HepG2 (cell line): ENCODE measurements at regions not wholly inside any gene's neighbourhood (a gene's known extent, or its start where the extent isn't known, plus 50 kb on each side); places are given as distances from the start of the nearest gene placed in this dataset.
A peak's percentile ranks its signal among the peaks of the same experiment; 100 is the strongest.

ENCODE experiments used
- ADNP ChIP-seq: sonication (generic); formaldehyde crosslinking; IDR thresholded peaks from 2 replicates; pipeline ENCODE4 v1.4.0; 2020; ENCODE audit warnings: missing genetic modification reagents
- CEBPB ChIP-seq: IDR thresholded peaks from 2 replicates; pipeline ENCODE4 v1.6.1; 2011; ENCODE audit warnings: low read depth, low read length, improper control_type of control experiment, borderline replicate concordance
- CEBPG ChIP-seq: IDR thresholded peaks from 2 replicates; pipeline ENCODE4 v1.6.1; 2016
- EHMT2 ChIP-seq: fragments of 200-600 bp; sonication (generic); IDR thresholded peaks from 2 replicates; pipeline ENCODE4 v1.7.0; 2017; ENCODE audit warnings: antibody characterized with exemption, low read depth, low read length, borderline replicate concordance
- HDAC6 ChIP-seq: fragments of 200-600 bp; sonication (generic); IDR thresholded peaks from 2 replicates; pipeline ENCODE4 v1.7.0; 2017; ENCODE audit warnings: mild to moderate bottlenecking, antibody characterized with exemption, low read length, low read depth
- HHEX ChIP-seq: IDR thresholded peaks from 2 replicates; pipeline ENCODE4 v1.6.1; 2016; ENCODE audit warnings: control low read depth
- HNF4A ChIP-seq: sonication (generic); formaldehyde crosslinking; IDR thresholded peaks from 2 replicates; pipeline ENCODE4 v1.4.0; 2020; ENCODE audit warnings: missing genetic modification reagents
- HNF4G ChIP-seq, 2 experiments: sonication (generic) in 1 of 2; formaldehyde crosslinking in 1 of 2; IDR thresholded peaks; 2 replicates each; pipeline versions ENCODE4 v1.4.0 to v1.6.1; 2011 to 2020; ENCODE audit warnings: borderline replicate concordance in 2 of 2, low read depth in 2 of 2, mild to moderate bottlenecking in 2 of 2, low read length in 1 of 2, missing genetic modification reagents in 1 of 2, moderate library complexity in 1 of 2
- MAFK ChIP-seq, 2 experiments: IDR thresholded peaks in 1 of 2; conservative IDR thresholded peaks in 1 of 2; 2 replicates each; pipeline ENCODE4 v1.6.1; 2011; ENCODE audit warnings: improper control_type of control experiment in 2 of 2, low read length in 2 of 2
- SOX13 ChIP-seq, 3 experiments: fragments of 450-650 bp in 1 of 3; sonication (generic) in 1 of 3; formaldehyde crosslinking in 1 of 3; IDR thresholded peaks in 2 of 3; conservative IDR thresholded peaks in 1 of 3; 2 replicates each; pipeline versions ENCODE4 v1.5.0 to v1.6.1; 2016 to 2020; ENCODE audit warnings: antibody characterized with exemption in 1 of 3, mild to moderate bottlenecking in 1 of 3, missing compliant biosample characterization in 1 of 3, missing genetic modification reagents in 1 of 3, moderate library complexity in 1 of 3
- U2AF2 ChIP-seq: fragments of 200-400 bp; formaldehyde crosslinking; IDR thresholded peaks from 2 replicates; pipeline ENCODE4 v1.6.1; 2017; ENCODE audit warnings: low read depth, mild to moderate bottlenecking, low read length
- ZFP36 ChIP-seq: fragments of 150-350 bp; IDR thresholded peaks from 2 replicates; pipeline ENCODE4 v1.6.1; 2018; ENCODE audit warnings: borderline replicate concordance, low read length, low read depth; ENCODE audit not compliant: partially characterized antibody
- ZNF33B ChIP-seq: sonication (generic); formaldehyde crosslinking; IDR thresholded peaks from 2 replicates; pipeline ENCODE4 v1.5.1; 2020; ENCODE audit warnings: mild to moderate bottlenecking, missing genetic modification reagents
- TF ChIP-seq, protein P1 (sequence below): sonication (generic); formaldehyde crosslinking; IDR thresholded peaks from 2 replicates; pipeline ENCODE4 v1.4.0; 2020; ENCODE audit warnings: missing genetic modification reagents, mild to moderate bottlenecking, borderline replicate concordance
- TF ChIP-seq, protein P2 (sequence below): IDR thresholded peaks from 2 replicates; pipeline ENCODE4 v1.4.0; 2020; ENCODE audit warnings: mild to moderate bottlenecking, missing genetic modification reagents
- TF ChIP-seq, protein P3 (sequence below): fragments of 450-650 bp; IDR thresholded peaks from 2 replicates; pipeline ENCODE4 v1.6.1; 2017; ENCODE audit warnings: mild to moderate bottlenecking
- TF ChIP-seq, protein P4 (sequence below): sonication (generic); formaldehyde crosslinking; IDR thresholded peaks from 2 replicates; pipeline ENCODE4 v1.8.1; 2022; ENCODE audit warnings: mild to moderate bottlenecking, missing genetic modification reagents

DNA sequence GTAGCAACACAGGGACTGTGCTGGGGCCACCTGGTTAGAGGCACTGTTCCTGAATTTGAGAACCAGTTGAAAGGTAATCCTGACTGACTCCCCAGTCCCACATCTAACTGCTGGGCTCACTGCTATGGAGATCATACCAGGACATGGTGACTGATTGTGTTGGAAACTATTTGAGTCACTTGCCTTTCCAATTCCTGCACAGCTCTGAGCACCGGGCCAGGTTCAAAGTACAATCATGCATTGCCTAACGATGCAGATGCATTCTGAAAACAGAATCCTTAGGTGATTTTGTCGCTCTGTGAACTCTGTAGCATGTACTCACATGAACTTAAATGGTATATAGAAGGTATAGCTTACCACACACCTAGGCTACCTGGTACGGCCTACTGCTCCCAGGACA lies 215.3 kb downstream of the BMP7 start (continued):
- TF ChIP-seq ADNP (CRISPR knock-in tag) (no peak), SOX13 (IDR thresholded peaks at IDR 0.05) (no peak), SOX13 (CRISPR knock-in tag; conservative IDR thresholded peaks at IDR 0.05 in 1 of 2, IDR thresholded peaks at IDR 0.05 in 1 of 2) (0 out of 4 replicates have a peak, but pooled peaks of 1 of the 2 experiments have one; percentile 12), U2AF2 (no peak), ZFP36 (peak; percentile 17), HHEX (CRISPR knock-in tag) (0 out of 2 replicates have a peak, but pooled peaks have one; percentile 16), MAFK (conservative IDR thresholded peaks at IDR 0.05 in 1 of 2, IDR thresholded peaks at IDR 0.05 in 1 of 2; ENCODE audit: low read length in 2 of 2) (0 out of 4 replicates have a peak, but pooled peaks of 1 of the 2 experiments have one; percentile 0), HNF4G (IDR thresholded peaks at IDR 0.05; ENCODE audit: borderline replicate concordance, low read depth, low read length) (peak; percentile 58), HNF4G (CRISPR knock-in tag; IDR thresholded peaks at IDR 0.05; ENCODE audit: borderline replicate concordance, low read depth) (no peak; the same call in 1 of the 2 replicates), EHMT2 (0 out of 2 replicates have a peak, but pooled peaks have one; percentile 48), CEBPB (peak; percentile 91), HNF4A (CRISPR knock-in tag) (peak; percentile 94), CEBPG (peak; percentile 78), ZNF33B (CRISPR knock-in tag) (no peak), HDAC6 (no peak)
- TF ChIP-seq, protein P1, sequence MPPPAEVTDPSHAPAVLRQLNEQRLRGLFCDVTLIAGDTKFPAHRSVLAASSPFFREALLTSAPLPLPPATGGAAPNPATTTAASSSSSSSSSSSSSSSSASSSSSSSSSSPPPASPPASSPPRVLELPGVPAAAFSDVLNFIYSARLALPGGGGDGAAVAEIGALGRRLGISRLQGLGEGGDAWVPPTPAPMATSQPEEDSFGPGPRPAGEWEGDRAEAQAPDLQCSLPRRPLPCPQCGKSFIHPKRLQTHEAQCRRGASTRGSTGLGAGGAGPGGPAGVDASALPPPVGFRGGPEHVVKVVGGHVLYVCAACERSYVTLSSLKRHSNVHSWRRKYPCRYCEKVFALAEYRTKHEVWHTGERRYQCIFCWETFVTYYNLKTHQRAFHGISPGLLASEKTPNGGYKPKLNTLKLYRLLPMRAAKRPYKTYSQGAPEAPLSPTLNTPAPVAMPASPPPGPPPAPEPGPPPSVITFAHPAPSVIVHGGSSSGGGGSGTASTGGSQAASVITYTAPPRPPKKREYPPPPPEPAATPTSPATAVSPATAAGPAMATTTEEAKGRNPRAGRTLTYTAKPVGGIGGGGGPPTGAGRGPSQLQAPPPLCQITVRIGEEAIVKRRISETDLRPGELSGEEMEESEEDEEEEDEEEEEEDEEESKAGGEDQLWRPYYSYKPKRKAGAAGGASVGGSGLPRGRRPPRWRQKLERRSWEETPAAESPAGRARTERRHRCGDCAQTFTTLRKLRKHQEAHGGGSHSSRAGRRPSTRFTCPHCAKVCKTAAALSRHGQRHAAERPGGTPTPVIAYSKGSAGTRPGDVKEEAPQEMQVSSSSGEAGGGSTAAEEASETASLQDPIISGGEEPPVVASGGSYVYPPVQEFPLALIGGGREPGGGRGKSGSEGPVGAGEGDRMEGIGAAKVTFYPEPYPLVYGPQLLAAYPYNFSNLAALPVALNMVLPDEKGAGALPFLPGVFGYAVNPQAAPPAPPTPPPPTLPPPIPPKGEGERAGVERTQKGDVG (CRISPR knock-in tag) = no peak
- TF ChIP-seq, protein P2, sequence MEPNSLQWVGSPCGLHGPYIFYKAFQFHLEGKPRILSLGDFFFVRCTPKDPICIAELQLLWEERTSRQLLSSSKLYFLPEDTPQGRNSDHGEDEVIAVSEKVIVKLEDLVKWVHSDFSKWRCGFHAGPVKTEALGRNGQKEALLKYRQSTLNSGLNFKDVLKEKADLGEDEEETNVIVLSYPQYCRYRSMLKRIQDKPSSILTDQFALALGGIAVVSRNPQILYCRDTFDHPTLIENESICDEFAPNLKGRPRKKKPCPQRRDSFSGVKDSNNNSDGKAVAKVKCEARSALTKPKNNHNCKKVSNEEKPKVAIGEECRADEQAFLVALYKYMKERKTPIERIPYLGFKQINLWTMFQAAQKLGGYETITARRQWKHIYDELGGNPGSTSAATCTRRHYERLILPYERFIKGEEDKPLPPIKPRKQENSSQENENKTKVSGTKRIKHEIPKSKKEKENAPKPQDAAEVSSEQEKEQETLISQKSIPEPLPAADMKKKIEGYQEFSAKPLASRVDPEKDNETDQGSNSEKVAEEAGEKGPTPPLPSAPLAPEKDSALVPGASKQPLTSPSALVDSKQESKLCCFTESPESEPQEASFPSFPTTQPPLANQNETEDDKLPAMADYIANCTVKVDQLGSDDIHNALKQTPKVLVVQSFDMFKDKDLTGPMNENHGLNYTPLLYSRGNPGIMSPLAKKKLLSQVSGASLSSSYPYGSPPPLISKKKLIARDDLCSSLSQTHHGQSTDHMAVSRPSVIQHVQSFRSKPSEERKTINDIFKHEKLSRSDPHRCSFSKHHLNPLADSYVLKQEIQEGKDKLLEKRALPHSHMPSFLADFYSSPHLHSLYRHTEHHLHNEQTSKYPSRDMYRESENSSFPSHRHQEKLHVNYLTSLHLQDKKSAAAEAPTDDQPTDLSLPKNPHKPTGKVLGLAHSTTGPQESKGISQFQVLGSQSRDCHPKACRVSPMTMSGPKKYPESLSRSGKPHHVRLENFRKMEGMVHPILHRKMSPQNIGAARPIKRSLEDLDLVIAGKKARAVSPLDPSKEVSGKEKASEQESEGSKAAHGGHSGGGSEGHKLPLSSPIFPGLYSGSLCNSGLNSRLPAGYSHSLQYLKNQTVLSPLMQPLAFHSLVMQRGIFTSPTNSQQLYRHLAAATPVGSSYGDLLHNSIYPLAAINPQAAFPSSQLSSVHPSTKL (CRISPR knock-in tag) = peak; percentile 62
- TF ChIP-seq, protein P3, sequence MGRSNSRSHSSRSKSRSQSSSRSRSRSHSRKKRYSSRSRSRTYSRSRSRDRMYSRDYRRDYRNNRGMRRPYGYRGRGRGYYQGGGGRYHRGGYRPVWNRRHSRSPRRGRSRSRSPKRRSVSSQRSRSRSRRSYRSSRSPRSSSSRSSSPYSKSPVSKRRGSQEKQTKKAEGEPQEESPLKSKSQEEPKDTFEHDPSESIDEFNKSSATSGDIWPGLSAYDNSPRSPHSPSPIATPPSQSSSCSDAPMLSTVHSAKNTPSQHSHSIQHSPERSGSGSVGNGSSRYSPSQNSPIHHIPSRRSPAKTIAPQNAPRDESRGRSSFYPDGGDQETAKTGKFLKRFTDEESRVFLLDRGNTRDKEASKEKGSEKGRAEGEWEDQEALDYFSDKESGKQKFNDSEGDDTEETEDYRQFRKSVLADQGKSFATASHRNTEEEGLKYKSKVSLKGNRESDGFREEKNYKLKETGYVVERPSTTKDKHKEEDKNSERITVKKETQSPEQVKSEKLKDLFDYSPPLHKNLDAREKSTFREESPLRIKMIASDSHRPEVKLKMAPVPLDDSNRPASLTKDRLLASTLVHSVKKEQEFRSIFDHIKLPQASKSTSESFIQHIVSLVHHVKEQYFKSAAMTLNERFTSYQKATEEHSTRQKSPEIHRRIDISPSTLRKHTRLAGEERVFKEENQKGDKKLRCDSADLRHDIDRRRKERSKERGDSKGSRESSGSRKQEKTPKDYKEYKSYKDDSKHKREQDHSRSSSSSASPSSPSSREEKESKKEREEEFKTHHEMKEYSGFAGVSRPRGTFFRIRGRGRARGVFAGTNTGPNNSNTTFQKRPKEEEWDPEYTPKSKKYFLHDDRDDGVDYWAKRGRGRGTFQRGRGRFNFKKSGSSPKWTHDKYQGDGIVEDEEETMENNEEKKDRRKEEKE = no peak
- TF ChIP-seq, protein P4, sequence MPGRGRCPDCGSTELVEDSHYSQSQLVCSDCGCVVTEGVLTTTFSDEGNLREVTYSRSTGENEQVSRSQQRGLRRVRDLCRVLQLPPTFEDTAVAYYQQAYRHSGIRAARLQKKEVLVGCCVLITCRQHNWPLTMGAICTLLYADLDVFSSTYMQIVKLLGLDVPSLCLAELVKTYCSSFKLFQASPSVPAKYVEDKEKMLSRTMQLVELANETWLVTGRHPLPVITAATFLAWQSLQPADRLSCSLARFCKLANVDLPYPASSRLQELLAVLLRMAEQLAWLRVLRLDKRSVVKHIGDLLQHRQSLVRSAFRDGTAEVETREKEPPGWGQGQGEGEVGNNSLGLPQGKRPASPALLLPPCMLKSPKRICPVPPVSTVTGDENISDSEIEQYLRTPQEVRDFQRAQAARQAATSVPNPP (CRISPR knock-in tag) = no peak
